GM23248 (cell line): ENCODE measurements at regions not wholly inside any gene's neighbourhood (a gene's known extent, or its start where the extent isn't known, plus 50 kb on each side); places are given as distances from the start of the nearest gene placed in this dataset.

Experiments used
- DNase-seq: peaks from one replicate; pipeline ENCODE4 v3.0.0-alpha.2; 2015
- H2AFZ ChIP-seq: fragments of 200-600 bp; sonication (generic); 2 replicates; pipeline ENCODE4 v1.6.1; 2016; ENCODE audit warnings: antibody characterized with exemption
- H3F3A ChIP-seq: fragments of 200-600 bp; sonication (generic); 2 replicates; pipeline ENCODE4 v1.6.1; 2016; ENCODE audit warnings: mild to moderate bottlenecking, antibody characterized with exemption, mixed run types; ENCODE audit not compliant: insufficient read depth
- H3K27ac ChIP-seq: fragments of 200-600 bp; sonication (generic); 2 replicates; pipeline ENCODE4 v1.5.1; 2016; ENCODE audit warnings: mild to moderate bottlenecking
- H3K27me3 ChIP-seq: fragments of 200-600 bp; sonication (generic); replicated peaks from 2 replicates; pipeline ENCODE4 v1.6.1; 2016; ENCODE audit warnings: mild to moderate bottlenecking; ENCODE audit not compliant: insufficient read depth
- H3K36me3 ChIP-seq: fragments of 200-600 bp; sonication (generic); 2 replicates; pipeline ENCODE4 v1.6.1; 2016; ENCODE audit warnings: low read depth, mild to moderate bottlenecking
- H3K4me1 ChIP-seq: fragments of 200-600 bp; sonication (generic); 2 replicates; pipeline ENCODE4 v1.6.1; 2016; ENCODE audit warnings: mild to moderate bottlenecking; ENCODE audit not compliant: insufficient read depth
- H3K4me2 ChIP-seq: fragments of 200-600 bp; sonication (generic); one replicate; pipeline ENCODE4 v1.6.1; 2016; ENCODE audit warnings: mild to moderate bottlenecking; ENCODE audit not compliant: unreplicated experiment
- H3K4me3 ChIP-seq: fragments of 200-600 bp; sonication (generic); 2 replicates; pipeline ENCODE4 v1.5.1; 2016; ENCODE audit warnings: mild to moderate bottlenecking
- H3K79me2 ChIP-seq: fragments of 200-600 bp; sonication (generic); 2 replicates; pipeline ENCODE4 v1.6.1; 2016; ENCODE audit warnings: mild to moderate bottlenecking; ENCODE audit not compliant: insufficient read depth
- H3K9ac ChIP-seq: fragments of 200-600 bp; sonication (generic); 2 replicates; pipeline ENCODE4 v1.6.1; 2016; ENCODE audit warnings: mild to moderate bottlenecking
- H3K9me2 ChIP-seq: fragments of 200-600 bp; sonication (generic); 2 replicates; pipeline ENCODE4 v1.6.1; 2016; ENCODE audit warnings: mixed run types, mild to moderate bottlenecking, moderate library complexity; ENCODE audit not compliant: insufficient read depth
- H3K9me3 ChIP-seq: fragments of 200-600 bp; sonication (generic); one replicate; pipeline ENCODE4 v1.6.1; 2017; ENCODE audit warnings: low read depth
- H4K20me1 ChIP-seq: fragments of 200-600 bp; sonication (generic); 2 replicates; pipeline ENCODE4 v1.6.0; 2016; ENCODE audit not compliant: insufficient read depth
- EZH2 ChIP-seq: fragments of 200-600 bp; sonication (generic); IDR thresholded peaks from 2 replicates; pipeline ENCODE4 v1.6.1; 2018; ENCODE audit warnings: antibody characterized with exemption, mild to moderate bottlenecking; ENCODE audit not compliant: insufficient read depth, poor library complexity, severe bottlenecking
- EZH2phosphoT487 ChIP-seq: fragments of 200-600 bp; sonication (generic); IDR thresholded peaks from 2 replicates; pipeline ENCODE4 v1.6.1; 2018; ENCODE audit warnings: antibody characterized with exemption, moderate library complexity, mild to moderate bottlenecking, low read depth; ENCODE audit not compliant: insufficient read depth
- WGBS, 2 experiments: methylation state at CpG; one replicate each; pipeline ENCODE4 v1.1.6; 2015 to 2017; ENCODE audit warnings: low lambda C conversion rate in 2 of 2, low coverage in 1 of 2; ENCODE audit errors: missing lambda C conversion rate in 2 of 2; 5-methylcytosine and 5-hydroxymethylcytosine counted together
- in situ Hi-C: fragments of 300-500 bp; cut with MboI; formaldehyde crosslinking; loops from 2 replicates; pipeline ENCODE4 v1.15.0; 2020

DNA sequence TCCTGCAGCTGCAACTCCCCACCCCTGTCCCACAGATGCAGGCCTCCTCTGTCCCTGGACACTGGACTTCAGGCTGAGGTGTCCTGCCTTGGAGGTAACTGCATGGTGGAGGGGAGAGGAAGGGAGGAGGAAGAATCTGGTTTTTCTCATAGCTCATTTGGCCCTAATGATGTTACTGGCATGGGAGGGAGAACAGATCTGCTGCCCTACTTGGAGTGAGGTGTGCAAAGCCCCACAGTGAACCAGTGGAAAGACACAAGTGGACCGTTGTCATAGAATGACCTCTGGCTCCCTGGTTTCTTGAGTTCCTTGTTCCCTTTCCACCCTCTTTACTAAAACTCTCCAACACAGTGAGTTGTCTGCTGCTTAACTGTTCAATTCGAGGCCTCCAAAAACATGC lies 215.9 kb downstream of the BARX2 start:
- no peaks in the 10 kb centered on the region for H3F3A ChIP-seq
- no peaks in the 10 kb centered on the region for H3K9me2 ChIP-seq
- in situ Hi-C loops: no loop called here
- H3K9ac ChIP-seq: no peak overlapping the region
- peaks cover 33% of the 10 kb centered on the region; the same call in 1 of the 2 replicates for H3K27me3 ChIP-seq
- H2AFZ ChIP-seq: no peak overlapping the region
- 13 to 17% methylated on average over 2 of the region's 2 CpGs for WGBS, 2 experiments
- no peak for DNase-seq
- TF ChIP-seq EZH2 (no peak), EZH2phosphoT487 (no peak)
- H3K79me2 ChIP-seq: no peaks in the 10 kb centered on the region
- H3K27ac ChIP-seq: no peak overlapping the region
- no peaks in the 10 kb centered on the region for H3K36me3 ChIP-seq
- H3K9me3 ChIP-seq: no peaks in the 10 kb centered on the region
- no peak overlapping the region for H3K4me2 ChIP-seq
- no peak overlapping the region for H3K4me3 ChIP-seq
- no peaks in the 10 kb centered on the region for H3K4me1 ChIP-seq
- H4K20me1 ChIP-seq: no peaks in the 10 kb centered on the region

DNA sequence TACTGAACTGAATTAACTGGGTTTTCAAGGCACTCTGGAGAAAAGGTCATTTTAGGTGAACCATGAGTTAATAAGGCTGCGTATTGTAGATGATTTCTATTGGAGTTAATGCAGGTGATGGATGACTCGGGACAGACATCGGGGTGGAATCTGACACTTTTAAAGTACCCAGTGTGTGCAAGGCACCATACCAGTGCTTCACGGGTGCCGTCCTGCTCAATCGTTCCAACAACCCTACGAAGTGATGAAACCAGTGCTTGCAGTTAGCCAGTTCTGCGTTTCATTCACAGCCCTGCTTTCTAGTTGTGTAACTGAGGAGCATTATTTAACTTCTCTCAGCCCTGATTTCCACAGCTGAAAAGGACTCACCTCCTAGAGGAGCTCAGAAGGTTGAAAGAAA lies 216.5 kb downstream of the BARX2 start:
- in situ Hi-C loops: no loop called here
- no peak for TF ChIP-seq EZH2phosphoT487
- TF ChIP-seq EZH2: no peak

DNA sequence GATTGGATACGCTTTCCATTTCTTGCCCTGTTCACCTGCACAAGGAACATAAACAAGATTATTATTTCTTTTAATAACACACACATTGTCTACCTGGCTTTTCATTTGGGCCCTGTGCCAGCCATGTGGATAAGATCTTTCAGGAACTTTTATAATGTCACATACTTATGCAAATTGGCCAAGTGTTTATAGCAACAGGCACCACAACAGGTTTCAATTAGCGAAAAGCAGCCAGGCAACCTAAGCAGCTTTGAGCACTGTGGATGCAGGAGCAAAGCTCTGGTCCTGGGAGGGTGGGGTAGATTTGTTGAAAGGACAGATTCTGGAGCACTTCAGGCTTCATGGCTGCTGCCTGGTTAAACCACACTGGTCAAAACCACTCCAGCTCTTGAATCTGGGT lies 217.4 kb downstream of the BARX2 start:
- no peak overlapping the region for H3K9ac ChIP-seq
- in situ Hi-C loops: no loop called here
- no peaks in the 10 kb centered on the region for H3F3A ChIP-seq
- H3K4me3 ChIP-seq: no peak overlapping the region
- H3K4me2 ChIP-seq: no peak overlapping the region
- no peaks in the 10 kb centered on the region for H3K9me3 ChIP-seq
- H4K20me1 ChIP-seq: no peaks in the 10 kb centered on the region
- DNase-seq: no peak
- no peaks in the 10 kb centered on the region for H3K4me1 ChIP-seq
- no peaks in the 10 kb centered on the region for H3K36me3 ChIP-seq
- no peaks in the 10 kb centered on the region for H3K79me2 ChIP-seq
- peaks cover 21% of the 10 kb centered on the region; the same call in 1 of the 2 replicates for H3K27me3 ChIP-seq
- H3K27ac ChIP-seq: no peak overlapping the region
- WGBS, 2 experiments: 14 to 17% methylated on average over 2 of the region's 2 CpGs
- no peaks in the 10 kb centered on the region for H3K9me2 ChIP-seq
- TF ChIP-seq EZH2phosphoT487 (no peak), EZH2 (no peak)
- H2AFZ ChIP-seq: no peak overlapping the region

More for the DNA sequence above, 216.5 kb downstream of the BARX2 start:
- Histone ChIP-seq H3K9me3 (no peaks in the 10 kb centered on the region), H3K4me2 (no peak overlapping the region), H3K9ac (no peak overlapping the region), H3K4me3 (no peak overlapping the region), H4K20me1 (no peaks in the 10 kb centered on the region), H3K4me1 (no peaks in the 10 kb centered on the region), H3F3A (no peaks in the 10 kb centered on the region), H3K27me3 (peaks cover 30% of the 10 kb centered on the region; the same call in 1 of the 2 replicates), H3K9me2 (no peaks in the 10 kb centered on the region), H3K27ac (no peak overlapping the region), H3K36me3 (no peaks in the 10 kb centered on the region), H2AFZ (no peak overlapping the region), H3K79me2 (no peaks in the 10 kb centered on the region)
- DNase-seq: no peak
- WGBS, 2 experiments: 39 to 40% methylated on average over 8 of the region's 8 CpGs

DNA sequence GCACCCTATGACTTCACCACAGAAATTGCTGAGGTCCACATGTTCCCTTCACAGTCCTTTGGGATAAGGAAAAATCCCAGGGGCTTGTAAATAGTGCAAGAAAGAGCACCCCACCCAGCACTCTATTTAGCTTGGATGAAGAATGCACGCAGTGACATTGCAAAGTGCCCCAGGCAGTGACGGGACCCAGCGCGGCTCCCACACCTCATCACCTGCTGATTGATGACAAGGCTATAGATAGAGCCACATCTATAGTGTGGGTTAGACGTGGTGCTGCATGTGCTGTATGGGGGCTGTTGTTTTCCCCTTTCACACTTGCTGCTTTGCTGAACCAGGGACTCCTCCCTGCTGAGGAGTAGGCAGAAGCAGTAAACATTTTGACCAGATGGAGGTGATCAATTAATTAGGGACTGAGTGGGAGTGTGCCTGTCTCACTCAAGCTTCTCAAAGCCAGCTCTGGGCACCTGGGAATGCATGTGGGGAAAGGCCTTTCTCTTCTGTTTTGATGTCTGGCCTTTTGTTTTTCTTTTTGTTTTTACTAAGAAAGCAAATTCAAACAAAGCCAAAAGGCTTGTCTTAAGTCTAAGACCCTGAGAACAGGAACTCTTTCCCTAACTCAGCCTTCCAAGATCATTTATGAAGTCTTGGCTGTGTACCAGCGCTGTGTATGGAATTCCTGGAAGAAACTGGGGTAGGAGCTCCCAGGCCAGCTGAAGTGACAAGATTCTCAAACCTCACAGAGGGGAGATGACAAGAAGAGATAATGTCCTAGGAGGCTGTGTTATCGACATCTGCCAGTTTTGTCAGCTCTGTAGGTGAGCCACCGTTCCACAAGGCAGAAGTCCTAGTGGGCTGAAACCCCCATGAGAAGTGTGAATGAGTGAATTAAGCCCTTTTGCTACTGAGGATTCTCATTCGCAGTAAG lies 219.7 kb downstream of the BARX2 start:
- Histone ChIP-seq H3K9me2 (no peaks in the 10 kb centered on the region), H3F3A (no peaks in the 10 kb centered on the region), H3K4me2 (no peak overlapping the region), H3K27me3 (no peaks in the 10 kb centered on the region; the same call in none of the 2 replicates), H2AFZ (no peak overlapping the region), H4K20me1 (no peaks in the 10 kb centered on the region), H3K9ac (no peak overlapping the region), H3K27ac (no peak overlapping the region), H3K4me1 (no peaks in the 10 kb centered on the region), H3K36me3 (no peaks in the 10 kb centered on the region), H3K9me3 (no peaks in the 10 kb centered on the region), H3K4me3 (no peak overlapping the region), H3K79me2 (no peaks in the 10 kb centered on the region)
- in situ Hi-C loops: no loop called here
- no peak for TF ChIP-seq EZH2phosphoT487
- no peak for TF ChIP-seq EZH2
- 15 to 16% methylated on average over 9 of the region's 9 CpGs for WGBS, 2 experiments
- no peak for DNase-seq
